GM19043 (cell line): ENCODE measurements at regions not wholly inside any gene's neighbourhood (a gene's known extent, or its start where the extent isn't known, plus 50 kb on each side); places are given as distances from the start of the nearest gene placed in this dataset.

Experiments used
- ATAC-seq: cut with Tn5 transposase; IDR thresholded peaks from one replicate; pipeline ENCODE4 v1.9.1; 2021; ENCODE audit warnings: low read depth; ENCODE audit not compliant: unreplicated experiment

DNA sequence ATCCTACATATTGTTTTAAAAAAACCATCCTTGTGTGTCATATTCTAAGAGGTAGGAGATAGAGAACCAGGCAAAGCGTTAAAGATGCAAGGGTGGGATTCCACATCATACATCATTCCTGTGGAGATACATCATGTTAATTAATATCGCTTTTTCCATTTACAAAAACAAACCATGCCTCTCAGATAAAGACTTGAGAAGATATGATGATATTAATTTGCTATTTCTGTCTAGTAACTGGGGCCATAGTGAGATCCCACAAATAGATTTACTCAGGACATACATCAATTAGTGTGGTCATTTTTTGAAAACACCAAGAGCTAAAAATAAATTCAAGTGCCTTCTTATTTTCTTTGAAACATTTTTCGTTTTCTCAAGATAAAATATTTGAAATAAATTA, 165.4 kb upstream of the TARS1 start:
- ATAC-seq = no peak

DNA sequence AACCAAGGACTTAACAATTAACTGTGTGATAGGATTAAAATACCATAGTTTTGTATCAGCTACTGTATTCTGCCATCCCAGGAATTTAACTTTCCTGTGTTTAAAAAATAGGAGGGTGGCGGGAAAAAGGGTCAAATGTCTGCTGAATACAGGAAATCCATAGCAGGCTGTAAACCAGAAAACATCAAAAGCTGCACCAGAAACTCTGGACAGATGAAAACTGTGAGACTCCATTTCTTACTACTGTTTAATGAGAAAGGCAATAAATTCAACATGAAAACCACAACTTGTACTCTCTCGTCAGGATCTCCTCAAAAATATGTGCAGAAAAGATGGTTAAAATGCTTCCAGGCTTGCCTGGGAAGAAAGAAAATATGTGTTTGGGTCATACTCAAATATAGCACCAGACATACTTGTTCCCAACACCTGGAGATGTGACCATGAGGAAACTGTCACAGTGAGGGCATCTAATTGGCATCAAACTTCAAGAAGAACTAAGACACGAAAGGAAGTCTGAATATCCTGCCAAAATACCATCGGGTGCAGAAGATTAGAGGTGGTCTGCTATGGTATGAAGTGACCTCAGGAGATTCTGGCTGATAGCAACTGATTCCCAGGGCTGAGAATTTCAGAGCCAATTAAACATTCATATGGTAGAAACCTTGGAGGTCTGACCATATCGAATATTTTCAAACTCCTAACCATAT, 164.7 kb upstream of the TARS1 start:
- ATAC-seq = no peak

DNA sequence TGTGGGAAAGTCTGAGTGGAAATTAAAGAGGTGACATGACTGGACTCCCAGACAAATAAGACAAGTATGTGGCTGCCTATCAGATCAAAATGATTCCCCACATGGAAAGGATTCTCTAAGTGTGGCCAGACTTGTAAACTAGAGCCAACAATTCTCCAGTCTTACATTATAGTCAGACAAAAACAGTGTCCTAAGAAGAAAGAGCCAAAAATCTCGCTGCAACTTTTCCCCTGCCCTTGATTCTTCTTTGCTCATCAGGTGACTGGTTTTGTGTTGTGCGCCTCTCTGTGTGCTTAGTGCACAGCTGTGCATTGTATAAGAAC, 164.2 kb upstream of the TARS1 start:
- no peak for ATAC-seq

DNA sequence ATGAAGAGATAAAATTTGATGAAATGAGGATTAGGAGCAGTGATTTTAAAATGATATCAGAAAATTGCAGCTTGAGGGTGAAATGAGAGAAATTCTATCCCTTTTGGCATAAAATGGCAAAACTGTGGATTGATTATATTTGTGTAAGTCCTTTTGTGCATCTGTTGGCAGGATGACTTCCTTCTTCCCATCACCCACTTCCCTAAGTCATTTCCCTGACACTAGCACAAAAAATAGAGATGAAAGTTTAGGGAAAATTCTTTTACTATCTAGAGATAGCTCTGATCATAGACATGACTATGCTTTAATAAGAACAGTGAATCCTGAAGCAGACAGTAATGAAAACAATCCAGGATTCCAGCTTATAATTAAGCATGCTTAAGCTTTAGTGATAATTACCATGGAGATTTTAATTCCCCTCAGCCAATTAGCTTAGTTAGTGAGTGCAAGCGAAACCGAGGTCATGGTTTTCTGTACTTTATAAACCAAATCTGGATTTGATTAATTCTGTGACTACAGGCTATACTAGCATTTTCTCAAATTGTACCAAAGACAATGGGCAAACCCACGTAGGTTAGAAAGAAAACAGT, 163.6 kb upstream of the TARS1 start:
- no peak for ATAC-seq

DNA sequence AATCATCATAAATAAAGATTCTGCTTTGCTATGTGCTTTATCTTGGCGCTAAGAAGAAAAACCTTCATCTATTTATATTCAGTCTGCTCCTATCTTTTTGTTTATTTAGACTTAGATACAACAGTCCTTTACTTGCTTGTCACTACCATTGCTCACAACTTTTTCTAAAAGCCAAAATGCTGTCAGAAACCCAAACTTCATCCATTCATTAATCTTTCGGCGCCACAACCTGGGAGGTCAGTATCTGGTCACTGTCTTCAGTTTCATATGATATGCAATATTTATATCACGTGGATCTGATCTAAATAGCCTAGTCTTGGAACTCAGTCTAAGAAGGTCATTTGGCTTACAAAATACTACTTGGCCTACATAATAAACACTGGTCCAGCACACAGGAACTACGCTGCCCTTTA, 159.3 kb upstream of the TARS1 start:
- no peak for ATAC-seq

DNA sequence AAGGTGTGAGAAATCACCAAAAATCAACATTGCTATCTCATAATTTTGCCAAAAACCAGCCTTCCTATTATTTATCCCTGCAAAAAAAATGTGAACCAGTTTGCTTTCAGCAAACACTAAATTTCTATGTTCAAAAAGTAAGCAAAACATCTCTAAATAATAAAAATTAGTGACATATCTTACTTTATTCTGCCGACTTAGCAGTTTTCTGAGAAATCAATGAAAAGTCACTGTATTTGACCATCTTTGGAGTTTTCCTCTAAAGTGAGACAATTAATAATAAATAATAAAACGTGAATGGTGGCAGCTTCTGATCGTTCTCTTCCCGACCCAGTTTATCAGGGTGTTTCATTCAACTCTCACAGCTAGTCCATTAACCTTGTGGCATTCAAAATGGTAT, 158.6 kb upstream of the TARS1 start:
- no peak for ATAC-seq

DNA sequence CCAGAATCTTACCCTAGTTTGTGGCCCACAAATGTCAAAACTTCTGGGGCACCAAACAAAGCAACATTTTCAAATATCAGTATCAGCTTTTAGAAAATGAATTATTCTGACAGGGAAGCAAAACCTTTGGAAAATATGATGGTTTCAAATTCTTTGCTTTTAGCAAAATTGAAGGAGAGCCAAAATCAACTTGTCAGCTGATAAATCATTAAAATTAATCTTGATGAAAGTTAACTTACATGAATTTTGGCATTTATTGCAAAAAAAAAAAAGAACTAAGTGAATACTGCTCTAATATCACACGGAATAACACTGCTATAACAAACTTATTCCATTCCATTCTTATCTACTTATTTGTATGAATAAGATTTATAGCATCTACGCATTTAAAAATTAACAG, 158.1 kb upstream of the TARS1 start:
- ATAC-seq = no peak

DNA sequence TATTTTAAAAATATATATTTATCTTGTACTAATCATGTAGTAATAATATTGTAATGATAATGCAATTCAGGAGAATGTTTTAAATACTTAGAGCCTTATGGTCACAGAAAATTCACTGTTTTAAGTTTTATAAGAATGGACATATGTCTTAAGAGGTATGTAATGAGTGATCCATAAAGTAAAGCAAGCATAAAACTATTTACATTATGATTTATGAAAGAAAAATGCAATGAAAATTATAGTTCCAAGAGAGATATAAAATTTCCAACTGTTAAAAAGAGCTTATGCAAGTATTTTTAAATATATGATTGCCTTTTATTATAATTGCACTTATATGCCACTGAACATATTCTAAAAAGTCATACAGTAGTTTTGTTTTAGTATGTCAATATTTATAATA, 157.5 kb upstream of the TARS1 start:
- no peak for ATAC-seq

DNA sequence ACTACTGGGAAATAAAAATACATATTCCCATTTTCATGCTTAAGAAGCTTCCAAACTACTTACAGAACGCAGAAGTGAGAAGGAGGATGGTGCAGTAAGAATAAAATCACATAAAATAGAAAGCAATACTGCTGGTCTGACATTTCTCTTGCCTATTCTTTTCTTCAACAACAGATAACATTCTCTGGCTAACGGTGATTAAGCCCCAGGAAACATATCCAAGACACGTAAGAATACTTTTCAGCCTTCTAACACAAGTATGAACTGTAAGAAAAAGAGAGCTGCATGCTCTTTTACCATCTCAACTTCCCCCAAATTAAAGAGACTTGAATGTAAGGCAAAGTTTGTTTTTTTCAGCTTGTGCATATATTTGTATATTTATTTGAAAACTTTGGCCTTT, 156.1 kb upstream of the TARS1 start:
- ATAC-seq = no peak

DNA sequence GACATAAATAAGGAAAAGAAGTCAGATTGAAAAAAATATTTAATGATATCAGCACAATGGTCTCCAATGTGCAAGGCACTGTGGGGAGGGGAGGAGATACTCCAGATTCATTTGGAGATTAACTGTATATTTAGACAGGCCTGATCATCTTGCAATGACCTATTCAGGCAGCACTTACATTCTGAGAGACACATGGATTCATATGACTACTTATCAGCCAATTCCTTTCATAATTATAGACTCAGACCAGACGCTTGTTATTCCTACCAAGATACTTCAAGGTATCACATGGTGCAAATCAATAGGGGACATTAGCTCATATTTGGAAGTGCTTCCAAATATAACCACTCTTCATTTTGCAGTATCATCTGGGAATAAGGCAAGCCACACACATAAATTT, 153.5 kb upstream of the TARS1 start:
- no peak for ATAC-seq

DNA sequence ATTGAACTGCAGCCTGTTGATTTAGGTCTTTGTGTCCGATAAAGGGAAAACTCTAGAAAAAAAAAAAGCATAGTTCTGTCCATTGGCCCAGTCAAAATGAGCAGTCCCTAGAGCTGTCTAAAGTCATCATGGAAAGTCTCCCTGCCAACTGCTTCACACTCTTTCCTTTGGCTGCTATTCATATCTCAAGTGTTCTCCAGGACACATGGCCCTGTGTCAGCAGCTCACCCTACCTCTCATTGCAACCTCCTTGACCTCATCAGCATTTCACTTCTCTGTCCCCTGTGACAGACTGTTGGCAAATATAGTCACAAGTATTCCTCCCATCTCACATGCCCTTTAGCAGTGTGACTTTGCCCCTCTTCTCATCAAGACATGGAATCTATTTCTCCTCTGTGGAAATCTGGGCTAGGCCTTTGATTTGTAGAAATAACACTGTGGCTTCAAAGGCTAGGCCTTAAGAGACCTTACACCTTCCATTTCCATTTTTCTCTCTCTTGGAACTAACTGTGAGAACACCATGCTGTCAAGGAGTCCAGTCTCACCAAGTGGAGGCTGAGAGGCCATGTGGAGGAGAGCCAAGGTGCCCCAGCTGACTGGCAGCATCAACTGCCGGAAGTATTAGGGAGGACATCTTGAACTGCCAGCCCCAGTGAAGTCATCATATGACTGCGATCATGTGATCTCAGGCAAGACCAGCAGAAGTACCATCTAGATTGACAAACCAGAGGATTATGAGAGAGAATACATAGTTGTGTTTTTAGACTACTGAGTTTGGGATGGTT, 149.4 kb upstream of the TARS1 start:
- no peak for ATAC-seq

DNA sequence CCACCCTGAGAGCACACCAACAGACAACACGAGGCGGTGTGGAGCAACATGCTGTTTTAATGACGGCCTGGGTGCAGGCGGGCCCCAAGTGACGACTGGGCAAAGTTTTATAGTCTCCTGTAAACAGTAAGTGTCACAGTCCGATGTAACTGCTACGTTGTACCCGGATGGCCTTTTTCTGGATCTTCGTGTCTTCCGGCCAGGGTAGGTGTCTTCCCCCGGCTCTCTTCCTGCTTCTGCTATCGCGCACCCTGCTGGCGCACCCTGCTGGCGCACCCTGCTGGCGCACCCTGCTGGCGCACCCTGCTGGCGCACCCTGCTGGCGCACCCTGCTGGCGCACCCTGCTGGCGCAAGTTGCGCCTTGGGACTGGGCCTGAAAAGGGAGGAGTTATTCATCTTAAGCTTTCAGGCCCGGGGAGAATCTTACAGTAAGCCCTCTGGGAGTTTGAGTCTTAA, 143.0 kb upstream of the TARS1 start:
- ATAC-seq = no peak

DNA sequence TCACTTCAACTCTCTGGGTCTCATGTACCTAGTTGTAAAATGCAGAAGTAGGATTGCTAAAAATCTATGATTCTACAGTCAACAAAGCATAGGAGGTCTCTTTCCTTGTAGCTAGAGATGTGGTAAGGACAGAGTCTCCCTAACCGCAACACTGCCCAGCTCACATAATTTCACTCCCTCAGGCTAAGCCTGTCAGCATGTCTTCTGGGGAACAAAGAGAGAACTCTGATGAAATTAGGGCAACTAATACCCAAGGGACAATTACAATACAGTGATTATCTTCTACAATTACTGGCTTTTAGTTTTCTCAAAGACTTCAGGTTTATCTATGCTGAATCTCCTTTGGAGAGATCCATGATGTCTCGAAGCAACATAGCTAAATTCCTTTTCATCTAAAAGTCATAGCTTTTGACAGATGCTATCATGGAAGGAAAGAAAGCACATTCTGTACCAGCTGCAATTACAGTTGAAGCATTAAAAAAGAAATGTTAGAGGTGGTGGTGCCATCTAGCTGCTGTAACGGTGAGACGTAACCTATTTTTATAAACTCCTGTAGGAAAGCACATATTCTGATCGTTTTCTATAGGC, 141.1 kb upstream of the TARS1 start:
- peak; percentile 31 for ATAC-seq

DNA sequence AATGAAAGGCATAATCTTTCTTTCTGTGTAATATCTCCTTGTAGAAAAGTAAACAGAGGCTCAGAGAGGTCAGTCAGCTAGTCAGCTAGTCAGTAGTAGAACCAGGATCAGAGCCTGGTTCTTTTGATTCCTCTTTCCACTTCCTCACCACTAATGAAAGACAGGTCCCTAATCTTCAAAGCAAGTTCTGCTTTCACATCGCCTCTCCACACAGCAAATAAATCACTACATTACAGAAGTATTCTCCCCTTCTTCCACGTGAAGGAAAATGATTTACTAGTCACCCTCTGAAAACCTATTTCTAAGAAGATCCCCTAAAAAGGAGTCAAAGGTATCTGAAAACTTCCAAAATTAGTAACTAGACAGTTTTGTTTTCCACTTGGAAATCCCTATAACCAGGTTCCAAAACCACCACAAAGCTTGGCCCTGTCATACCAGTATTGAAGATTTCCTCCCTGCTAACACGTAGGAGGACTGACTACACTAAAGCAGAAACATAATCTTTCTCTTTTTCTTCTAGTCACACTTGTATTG, 140.5 kb upstream of the TARS1 start:
- peak; percentile 51 for ATAC-seq

DNA sequence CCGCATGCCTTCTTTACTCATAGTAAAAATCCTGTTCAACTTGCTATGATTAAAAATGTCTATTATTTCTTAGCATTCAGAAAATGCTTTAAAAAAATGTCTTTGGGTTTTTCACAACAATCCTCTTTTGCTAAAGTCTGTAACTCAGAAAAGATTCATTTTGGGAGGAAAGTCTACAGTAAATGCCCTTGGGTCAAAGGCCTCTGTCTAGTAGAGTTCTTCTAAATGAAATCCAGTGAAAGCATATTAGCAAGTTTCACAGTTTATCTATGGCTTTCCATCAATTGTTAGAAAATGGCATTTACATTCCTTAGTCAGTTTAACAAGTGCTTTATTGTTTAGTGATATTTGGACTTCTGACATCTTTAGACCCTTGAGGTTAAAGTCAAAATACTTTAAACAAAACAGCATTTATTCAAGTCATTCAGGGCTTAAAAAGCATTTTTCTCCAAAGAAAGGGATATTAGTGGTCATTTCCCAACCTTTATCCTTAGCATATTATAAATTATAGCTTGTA, 137.1 kb upstream of the TARS1 start:
- no peak for ATAC-seq

DNA sequence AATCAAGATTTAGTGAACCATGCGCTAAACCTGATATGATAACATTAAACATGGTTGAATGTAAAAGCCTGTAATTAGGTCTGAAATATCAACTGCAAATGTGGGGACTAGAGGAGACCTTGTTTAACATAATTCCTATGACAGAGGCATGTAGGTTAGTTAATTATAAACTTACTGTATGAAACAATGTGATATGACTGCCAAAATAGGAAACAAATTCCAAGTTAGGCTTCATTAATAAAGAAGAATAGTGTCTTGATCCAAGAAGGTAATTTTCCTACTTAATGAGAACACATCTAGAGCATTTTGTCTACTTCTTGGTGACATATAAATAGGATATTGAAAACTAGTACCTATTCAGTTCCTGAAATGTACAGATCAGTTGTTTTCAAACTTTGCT, 136.2 kb upstream of the TARS1 start:
- no peak for ATAC-seq

DNA sequence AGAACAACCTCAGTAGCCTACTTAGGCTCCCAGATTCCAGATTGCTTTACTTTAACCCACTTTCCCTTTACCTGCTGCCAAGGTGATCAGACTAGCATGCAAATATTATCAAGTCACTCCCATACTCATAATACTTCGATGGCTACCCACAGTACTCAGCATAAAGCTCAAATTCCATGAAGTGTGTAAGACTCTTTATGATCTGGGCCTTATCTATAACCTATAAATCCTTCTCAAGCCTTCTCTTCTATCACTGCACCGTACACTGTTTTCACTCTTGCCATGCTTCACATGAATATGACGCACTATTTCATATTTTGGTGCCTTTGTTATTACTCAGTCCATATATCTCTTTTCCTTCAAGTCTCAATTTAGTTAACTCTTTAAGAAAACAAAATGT, 135.2 kb upstream of the TARS1 start:
- ATAC-seq = no peak

DNA sequence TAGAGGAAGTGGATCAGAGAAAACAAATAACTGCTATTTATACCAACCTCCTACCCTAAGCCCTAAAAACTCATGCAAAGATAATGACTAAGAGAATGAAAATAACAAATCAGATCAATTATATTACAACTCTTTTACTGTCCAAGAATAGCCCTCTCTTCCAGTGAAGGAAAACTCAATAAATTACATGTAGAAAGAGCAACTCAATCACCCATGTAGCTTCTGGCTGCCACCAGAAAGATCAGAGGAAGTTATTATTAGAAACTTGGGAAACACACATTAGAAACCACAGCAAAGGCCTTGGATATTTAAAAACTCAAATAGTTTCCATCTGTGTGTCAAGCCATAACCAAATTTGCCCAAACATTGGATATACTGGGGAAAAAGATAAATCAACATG, 134.0 kb upstream of the TARS1 start:
- no peak for ATAC-seq

DNA sequence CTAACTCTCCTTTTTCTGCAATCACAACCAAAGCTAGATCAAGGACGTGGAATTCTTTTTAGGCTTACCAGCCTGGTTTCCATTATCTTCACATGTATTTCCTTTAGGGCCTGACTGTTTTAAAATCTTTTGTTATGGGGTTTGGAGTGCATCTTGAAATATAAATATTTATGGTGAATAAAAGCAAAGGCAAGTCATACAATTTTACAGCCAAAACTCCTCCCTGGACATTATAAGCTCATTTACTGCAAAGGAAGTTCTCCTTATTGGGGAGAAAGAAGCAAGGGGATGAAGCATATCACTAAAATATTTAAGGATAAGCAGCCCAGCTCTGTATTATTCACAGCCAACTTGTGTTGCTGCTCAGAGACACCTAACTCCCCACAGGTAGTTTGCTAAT, 132.2 kb upstream of the TARS1 start:
- ATAC-seq = no peak

DNA sequence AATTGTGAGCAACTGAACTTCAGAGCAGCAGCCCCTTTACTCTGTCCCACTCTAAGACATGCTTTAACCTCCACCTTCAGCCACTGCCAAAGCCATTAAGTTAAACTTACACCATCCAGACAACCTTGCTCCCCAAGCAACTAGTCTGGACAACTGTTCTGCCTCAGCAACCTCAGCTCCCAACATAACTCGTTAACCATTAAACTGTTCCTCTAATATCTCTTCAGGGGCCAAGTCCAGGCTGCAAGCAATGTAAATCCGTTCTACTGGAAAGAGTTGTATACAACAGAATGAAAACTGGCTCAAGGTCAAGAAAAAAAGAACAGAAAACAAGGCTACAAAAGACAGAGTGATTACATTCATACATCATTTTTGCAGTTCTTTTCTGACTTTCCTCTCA, 131.7 kb upstream of the TARS1 start:
- ATAC-seq = no peak
